HG03460 (cell line): ENCODE measurements at regions not wholly inside any gene's neighbourhood (a gene's known extent, or its start where the extent isn't known, plus 50 kb on each side); places are given as distances from the start of the nearest gene placed in this dataset.

ENCODE experiments used
- ATAC-seq: cut with Tn5 transposase; IDR thresholded peaks from one replicate; pipeline ENCODE4 v1.9.1; 2021; ENCODE audit not compliant: unreplicated experiment

- ATAC-seq: no peak
Observed at GRCh38 chrX:122500556-122500955, 683.5 kb upstream of the GRIA3 start.

- ATAC-seq: no peak
Observed at GRCh38 chrX:122501652-122502051, 682.4 kb upstream of the GRIA3 start.

- no peak for ATAC-seq
Observed at GRCh38 chrX:122504026-122504425, 680.1 kb upstream of the GRIA3 start.

- ATAC-seq: no peak
Observed at GRCh38 chrX:122512561-122513072, 671.5 kb upstream of the GRIA3 start.

- ATAC-seq: no peak
Observed at GRCh38 chrX:122517786-122518185, 666.3 kb upstream of the GRIA3 start.

GRCh38 chrX:122545778-122546177 lies 638.3 kb upstream of the GRIA3 start:
- ATAC-seq: no peak

- no peak for ATAC-seq
Observed at GRCh38 chrX:122546269-122546668, 637.8 kb upstream of the GRIA3 start.

GRCh38 chrX:122552286-122552800 lies 631.7 kb upstream of the GRIA3 start:
- no peak for ATAC-seq

GRCh38 chrX:122555925-122556324 lies 628.2 kb upstream of the GRIA3 start:
- ATAC-seq: no peak

GRCh38 chrX:122565952-122566351 lies 618.1 kb upstream of the GRIA3 start:
- no peak for ATAC-seq

GRCh38 chrX:122566401-122566800 lies 617.7 kb upstream of the GRIA3 start:
- ATAC-seq: no peak

GRCh38 chrX:122567911-122568310 lies 616.2 kb upstream of the GRIA3 start:
- ATAC-seq: no peak

GRCh38 chrX:122572461-122572860 lies 611.6 kb upstream of the GRIA3 start:
- ATAC-seq: no peak

GRCh38 chrX:122579036-122579435 lies 605.0 kb upstream of the GRIA3 start:
- no peak for ATAC-seq

- no peak for ATAC-seq
Observed at GRCh38 chrX:122579526-122579925, 604.6 kb upstream of the GRIA3 start.

- ATAC-seq: no peak
Observed at GRCh38 chrX:122582280-122582974, 601.7 kb upstream of the GRIA3 start.

GRCh38 chrX:122582975-122583305 lies 601.1 kb upstream of the GRIA3 start:
- ATAC-seq: no peak

- no peak for ATAC-seq
Observed at GRCh38 chrX:122583551-122583950, 600.5 kb upstream of the GRIA3 start.

GRCh38 chrX:122584981-122585380 lies 599.1 kb upstream of the GRIA3 start:
- no peak for ATAC-seq

- ATAC-seq: no peak
Observed at GRCh38 chrX:122586831-122587230, 597.2 kb upstream of the GRIA3 start.

- no peak for ATAC-seq
Observed at GRCh38 chrX:122591546-122591945, 592.5 kb upstream of the GRIA3 start.

GRCh38 chrX:122596998-122597397 lies 587.1 kb upstream of the GRIA3 start:
- no peak for ATAC-seq

GRCh38 chrX:122622795-122623194 lies 561.3 kb upstream of the GRIA3 start:
- no peak for ATAC-seq
